ENCODE measurements at regions not wholly inside any gene's neighbourhood (a gene's known extent, or its start where the extent isn't known, plus 50 kb on each side); places are given as distances from the start of the nearest gene placed in this dataset.
A peak's percentile ranks its signal among the peaks of the same experiment; 100 is the strongest.

DNA sequence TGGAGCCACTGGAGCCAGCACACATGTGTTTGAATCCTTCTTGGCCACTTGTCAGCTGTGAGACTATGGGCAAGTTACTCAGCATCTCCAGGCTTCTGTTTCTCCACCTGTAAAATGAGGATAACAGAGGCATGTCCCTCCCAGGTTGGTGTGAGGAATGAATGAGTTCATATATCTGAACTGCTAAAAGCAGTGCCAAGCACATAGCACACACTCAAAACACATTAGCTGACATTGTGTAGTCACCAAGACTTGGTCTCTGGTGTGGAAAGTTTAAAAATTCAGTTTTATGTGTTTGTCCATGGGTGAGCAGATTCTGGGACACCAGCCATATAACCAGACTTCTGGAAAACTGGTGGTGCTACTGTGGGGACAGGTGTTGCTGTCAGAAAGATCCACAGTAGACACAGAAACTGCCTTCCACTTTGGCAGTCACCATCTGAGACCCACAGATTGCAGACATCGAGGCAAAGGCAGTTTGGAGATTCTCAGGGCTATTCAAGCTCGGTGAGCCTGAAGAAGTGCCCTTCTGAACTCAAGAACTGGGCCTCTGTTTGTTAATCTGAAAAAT lies 115.8 kb downstream of the MRPL14 start:
- DNase-seq (ENCODE audit: low read depth) = no peak

DNA sequence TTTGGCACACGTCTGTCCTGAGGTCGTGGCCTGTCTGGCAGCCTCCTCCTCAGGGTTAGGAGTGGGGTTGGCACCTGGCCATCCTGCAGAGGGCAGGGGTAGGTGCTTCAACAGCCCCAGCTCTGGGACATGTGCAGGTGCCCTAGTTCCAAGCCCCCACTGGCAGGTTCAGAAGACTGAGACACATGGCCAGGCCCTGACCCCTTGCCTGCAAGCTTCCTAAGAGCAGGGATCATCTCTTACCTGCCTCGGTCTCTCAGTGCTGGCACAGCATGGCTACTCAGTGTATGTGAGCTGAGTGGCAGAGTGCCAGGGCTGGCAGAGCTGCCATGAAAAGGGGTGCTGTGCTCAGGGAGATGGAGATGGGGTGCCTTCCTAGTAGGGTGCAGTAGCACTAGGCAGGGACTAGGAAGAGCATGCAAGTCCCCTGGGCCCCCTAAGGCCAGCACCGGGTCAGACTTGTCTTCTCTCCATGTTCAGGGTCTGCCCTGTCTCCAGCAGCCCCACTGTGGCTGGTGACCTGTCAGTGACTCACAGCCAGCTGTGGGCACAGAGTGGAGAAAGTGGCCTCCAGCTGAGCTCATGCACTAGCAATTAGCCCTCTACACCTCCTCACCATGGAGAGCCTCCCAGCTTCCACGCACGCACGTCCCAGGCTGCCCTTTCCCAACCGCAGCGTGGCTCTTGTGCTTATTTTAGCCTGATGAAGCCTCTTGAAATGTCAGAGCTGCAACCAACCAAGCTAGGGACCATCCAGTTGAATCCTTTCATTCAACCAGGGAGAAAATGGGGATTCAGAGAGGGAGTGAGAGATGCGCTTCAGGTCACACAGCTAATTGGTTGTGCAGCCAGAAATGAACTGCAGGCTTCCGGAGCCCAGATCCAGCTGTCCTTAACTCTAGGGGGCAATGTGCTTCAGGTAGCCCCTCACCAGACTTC lies 116.6 kb downstream of the MRPL14 start:
- DNase-seq (ENCODE audit: low read depth) = no peak

DNA sequence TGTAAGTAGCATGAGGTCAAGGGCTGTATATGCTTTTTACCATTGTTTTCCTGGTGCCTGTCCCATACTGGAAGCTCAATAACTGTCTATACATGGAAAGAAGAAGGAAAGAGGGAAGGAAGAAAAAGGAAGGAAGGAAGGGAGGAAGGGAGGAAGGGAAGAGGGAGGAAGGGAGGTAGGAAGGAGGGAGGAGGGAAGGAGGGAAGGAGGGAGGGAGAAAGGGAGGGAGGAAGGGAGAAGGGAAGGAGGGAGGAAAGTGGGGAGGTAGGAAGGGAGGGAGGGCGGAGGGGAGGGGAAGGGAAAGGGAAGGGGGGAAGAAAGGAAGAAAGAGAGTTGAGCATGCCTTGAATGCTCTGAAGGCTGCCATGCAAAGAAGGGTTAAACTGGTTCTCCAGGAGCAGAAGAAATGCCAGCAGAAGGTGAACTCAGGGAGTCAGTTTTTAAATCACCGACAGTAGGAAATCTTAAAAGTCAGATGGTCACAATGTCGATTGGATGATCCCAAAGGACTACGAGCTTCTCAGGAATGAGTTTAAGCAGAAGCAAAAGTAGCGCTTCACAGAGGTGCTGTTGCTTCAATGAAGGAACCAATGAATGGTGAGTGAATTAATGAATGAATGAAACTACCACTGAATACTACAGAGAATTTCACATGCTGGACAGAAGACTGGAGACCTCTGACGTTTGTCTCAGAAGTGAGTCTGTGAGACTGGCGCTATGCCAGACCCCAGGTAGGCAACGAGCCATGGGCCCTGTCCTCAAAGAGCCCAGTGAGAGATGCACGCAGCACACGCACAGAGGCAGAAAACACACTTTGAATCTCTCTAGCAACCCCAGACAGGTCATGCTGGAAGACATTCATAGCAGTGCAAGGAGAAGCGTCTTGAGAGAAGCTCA lies 117.6 kb downstream of the MRPL14 start:
- DNase-seq (ENCODE audit: low read depth) = no peak

DNA sequence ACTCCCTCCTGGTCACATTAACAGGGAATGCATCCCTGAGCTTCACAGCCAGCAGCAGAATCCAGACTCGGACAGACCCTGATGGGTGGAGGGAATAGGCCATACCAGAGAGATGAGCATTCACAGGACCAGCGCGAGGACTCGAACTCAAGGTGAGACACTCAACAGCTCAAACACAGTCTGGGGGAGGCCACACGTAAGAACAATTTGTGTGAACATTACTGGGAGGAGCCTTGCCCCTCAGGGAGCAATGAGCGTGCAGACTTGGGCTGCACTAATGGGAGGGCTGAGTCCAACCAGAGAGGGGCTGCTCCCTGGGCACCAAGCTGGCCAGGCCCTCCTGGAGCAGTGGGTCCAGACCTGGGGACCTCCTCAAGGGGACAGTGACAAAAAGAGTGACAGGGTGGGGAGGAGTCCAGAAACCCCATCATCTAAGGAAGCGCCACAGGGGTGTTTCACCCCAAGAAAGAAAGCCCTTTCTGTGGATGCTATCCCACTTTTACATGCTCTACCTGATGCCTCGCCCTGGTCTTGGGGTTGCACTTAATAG lies 118.4 kb downstream of the MRPL14 start:
- DNase-seq (ENCODE audit: low read depth) = no peak

DNA sequence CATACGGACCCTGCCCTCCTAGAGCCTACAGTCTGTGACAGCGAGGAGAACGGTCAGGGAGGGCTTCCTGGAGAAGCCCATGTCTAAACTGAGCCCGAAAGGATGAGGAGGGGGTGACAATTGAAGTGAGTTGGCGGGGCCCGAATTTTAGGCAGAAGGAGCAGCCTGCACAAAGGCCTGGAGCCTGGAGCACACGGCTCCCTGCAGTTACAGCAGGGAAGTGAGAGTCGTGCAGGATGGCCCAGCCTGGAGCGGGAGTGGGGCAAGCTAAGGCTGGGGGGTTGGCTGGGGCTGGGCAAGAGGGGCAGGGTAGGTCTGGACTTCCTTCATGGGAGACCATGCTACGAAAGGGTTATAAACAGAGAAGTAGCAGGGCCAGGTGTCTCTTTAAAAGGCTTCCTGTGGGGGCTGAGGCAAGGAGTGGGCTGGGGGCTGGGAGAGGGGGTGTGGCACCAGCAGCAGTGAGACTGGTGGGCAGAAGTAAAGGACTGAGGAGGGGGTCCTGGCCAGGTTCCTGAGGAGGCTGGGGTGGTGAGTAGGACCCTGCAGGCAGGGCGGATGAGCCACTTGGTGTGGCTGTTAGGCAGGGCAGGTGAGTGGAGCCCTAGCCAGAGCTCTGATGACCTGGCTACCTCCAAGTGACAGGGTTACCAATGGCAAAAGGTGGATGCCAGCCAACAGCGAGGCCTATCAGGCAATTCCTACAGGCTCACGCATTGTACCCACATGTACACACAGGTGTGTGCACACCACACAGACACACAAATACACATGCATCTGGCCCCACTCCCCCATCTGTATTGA lies 119.2 kb downstream of the MRPL14 start:
- no peak for DNase-seq (ENCODE audit: low read depth)

DNA sequence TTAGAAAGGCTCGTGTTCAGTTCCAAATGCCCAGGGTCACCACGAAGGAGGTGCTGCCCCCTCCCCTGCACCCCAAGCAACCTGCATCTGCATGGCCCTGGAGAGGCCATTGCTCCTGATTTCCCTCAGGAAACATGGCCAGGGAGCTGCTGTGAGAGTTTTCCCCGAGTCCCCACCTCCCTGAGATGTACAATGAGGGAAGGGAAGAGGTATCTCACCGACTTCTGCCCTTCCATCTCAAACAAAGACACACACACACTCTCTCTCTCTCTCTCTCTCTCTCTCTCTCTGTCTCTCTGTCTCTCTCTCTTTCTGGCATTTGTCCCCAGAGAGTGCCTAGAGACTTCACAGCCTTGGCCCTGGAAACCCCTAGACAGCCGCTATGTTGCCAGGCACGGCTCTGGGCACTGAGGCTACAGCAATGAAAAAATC lies 120.4 kb downstream of the MRPL14 start:
- DNase-seq (ENCODE audit: low read depth) = no peak

DNA sequence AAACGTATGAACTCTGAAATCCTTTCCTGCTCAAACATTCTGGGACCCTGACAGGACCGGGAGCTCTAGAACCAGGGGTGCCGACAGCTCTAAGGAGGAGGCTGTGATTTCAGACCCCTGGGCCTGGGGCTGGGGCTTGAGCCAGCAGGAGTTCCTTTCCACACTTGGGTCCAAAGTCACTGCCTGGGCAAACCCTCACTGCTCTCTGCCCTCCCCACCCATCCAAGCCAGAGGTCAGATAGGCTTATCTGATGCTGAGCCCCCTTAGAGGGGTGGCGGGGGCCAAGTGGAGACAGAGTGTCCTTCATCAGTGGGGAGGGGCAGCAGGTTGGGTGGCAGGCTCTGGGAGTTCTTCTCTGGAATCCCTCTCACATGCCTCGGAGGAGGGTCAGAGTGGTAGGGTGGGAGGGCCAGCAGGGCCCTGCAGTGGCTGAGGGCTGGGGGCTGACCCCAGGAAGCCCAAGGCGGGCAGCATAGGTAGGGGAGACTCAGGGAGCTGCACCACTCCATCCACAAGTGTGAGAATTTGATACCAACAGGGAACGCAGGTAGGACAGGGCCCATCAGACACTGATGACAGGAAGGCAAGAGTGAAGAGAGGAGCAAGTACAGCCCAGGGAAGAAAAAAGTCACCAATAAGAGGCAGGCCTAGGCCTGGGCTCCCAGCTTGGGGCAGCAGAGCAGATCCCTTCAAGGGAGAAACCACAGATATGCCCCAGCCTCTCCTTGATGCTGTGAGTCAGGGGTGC lies 121.0 kb downstream of the MRPL14 start:
- DNase-seq (ENCODE audit: low read depth) = no peak

DNA sequence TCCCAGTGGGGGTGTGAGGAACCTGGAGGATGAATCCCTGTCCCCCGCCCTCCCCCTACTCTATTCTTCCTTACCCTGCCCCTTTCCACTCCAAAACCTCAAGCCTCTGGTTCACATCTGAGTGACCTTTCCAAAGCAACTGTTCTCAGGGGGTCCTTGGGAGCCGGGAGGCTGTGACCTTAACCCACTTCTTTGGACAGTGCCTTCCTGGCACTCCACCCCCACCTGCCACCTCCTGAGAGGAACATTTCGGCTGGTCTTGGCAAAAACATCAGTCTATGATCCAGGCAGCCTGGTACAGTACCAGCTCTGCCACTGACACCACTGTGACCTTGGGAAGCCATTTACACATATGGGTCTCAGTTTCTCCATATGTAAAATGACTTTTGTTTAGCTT lies 121.7 kb downstream of the MRPL14 start:
- DNase-seq (ENCODE audit: low read depth) = no peak

DNA sequence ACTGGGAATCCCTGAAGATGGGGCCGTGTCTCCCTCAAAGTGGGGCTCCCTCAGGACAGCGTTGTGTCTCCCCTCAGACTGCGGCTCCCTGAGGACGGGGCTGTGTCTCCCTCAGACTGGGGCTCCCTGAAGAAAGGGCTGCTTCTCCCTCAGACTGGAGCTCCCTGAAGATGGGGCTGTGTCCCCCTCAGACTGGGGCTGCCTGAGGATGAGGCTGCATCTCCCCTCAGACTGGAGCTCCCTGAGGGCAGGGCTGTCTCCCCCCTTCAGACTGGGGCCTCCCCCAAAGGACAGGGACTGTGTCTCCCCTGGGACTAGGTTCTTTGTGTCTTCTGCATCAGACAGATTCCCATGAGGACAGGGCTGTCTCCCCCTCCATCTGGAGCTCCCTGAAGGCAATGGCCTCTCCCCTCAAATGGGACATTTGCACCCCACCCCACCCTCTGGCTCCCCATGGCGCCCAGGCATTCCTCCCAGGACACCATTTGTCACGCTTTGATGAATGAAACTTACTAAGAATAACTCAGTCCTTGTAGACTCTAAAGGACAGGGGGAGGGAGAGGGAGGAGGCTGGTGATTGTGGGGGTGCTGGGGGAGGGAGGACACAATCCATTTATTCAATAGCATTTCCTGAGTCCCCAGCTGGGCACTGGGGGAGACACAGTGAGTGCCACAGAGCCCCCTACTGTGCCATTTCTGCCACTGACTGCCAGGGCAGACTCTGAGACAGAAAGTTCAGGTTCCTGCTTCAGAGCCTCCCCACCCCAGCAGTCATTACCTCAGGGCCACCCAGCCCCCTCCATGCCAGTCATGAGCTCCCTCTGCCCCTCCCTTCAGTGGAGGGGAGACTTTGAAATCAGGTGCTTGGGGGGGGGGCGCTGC lies 122.4 kb downstream of the MRPL14 start:
- DNase-seq (ENCODE audit: low read depth) = no peak

DNA sequence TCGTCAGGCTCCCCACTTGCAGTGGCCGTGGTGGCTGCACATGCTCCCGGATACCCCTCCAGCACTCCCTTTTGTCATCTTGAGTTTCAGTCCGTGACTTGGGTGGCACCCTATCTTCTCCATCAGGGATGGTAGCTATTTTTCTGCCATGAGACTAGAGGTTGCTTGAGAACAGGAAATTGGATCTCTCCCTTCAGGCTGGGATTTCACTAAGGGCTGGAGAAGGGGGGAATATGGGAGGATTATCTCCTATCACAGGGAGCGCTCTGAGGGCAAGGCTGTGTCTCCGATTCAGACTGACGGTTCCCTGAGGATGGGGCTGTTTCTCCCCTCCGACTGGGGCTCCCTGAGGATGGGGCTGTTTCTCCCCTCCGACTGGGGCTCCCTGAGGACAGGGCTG lies 123.1 kb downstream of the MRPL14 start:
- no peak for DNase-seq (ENCODE audit: low read depth)

DNA sequence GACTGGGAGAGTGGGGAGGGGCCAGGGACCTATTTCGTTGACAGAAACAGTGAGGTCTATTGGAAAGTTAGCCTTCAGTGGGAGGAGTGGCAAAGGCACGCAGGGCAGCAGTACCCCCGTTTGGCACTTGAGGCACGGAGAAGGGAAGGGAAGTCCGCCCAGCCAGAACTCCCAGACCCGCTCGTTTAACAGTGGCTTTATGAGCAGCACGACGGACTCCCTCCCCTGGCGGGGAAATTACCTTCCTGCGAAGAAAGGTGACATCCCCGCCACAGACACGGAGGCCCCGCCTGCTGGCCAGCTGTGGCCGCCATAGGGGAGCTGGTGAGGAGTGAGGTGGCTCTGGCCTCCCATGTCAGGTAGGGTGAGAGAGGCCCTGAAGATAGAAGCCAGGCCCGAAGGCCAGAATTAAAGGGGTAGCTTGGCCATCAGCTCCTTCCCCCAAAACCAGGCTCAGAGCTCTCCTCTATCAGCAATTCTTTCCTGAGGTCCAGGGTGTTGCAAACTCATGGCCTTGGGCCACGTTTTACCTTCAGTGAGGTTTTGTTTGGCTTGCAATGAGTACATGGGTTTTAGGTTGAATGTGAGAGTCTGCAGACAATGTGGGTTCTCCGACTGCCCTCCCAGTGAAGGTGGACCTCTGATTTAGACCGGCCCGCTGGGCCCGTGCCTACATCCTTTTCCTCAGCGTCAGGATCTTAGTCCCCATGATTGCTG lies 123.7 kb downstream of the MRPL14 start:
- no peak for DNase-seq (ENCODE audit: low read depth)

DNA sequence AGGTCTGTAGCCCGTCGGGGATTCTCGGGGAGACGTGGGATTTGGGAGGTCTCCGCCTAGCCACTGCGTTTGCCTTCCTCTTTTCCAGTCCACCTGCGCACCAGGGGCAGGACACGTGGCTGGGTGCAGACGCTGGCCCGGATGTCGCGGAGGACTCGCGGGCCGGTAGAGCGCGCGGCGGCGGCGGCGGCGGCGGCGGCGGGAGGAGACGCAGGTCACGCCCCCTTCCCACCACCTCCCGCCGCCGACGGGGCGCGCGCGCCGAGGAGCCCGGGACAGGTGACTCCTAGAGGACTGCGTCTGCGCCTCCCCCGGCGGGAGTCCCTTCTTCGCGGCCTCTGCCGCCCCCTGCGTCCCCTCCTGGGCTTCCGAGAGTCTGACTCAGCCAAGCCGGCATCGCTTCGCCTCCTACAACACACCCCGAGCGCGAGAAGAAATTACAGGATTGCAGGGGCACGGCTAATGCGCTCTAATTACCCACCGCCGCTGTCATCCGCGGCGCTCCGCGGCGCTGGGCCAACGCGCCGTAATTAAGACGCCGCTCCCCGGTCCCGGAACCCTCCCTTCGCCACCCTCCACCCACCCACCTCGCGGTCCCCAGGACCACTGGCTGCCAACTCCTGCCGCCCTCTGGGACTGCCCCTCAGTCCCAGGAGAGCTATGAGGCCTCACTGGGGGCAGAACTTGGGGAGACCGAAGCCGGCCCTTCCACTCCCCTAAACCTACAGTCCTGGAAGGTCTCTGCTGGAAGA lies 124.5 kb downstream of the MRPL14 start:
- peak; percentile 22 for DNase-seq (ENCODE audit: low read depth)

DNA sequence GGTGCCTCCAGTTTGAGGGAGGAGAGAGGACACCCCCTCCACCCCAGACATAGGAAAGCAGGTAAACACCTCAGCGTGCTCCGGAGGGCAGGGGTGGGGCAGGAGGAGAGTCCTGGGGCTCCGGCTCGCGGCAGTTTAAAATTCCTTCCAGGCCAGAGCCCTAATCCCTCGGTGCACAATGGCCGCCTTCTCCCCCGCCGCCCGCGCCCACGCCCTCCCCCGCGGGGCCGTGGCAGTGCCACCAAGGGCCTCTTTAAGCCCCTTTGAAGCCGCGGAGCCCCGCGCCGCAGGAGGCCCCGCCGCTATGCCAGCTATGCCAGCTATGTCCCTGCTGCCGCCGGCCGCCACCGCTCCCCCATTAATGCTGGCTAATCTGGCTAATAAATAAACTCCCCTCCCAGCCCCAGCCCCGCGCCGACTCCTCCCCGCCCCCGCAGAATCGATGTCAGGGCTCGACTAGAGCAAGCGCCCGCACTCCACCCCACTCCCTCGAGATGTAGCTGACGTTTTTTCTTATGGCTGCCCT lies 125.1 kb downstream of the MRPL14 start:
- no peak for DNase-seq (ENCODE audit: low read depth)

DNA sequence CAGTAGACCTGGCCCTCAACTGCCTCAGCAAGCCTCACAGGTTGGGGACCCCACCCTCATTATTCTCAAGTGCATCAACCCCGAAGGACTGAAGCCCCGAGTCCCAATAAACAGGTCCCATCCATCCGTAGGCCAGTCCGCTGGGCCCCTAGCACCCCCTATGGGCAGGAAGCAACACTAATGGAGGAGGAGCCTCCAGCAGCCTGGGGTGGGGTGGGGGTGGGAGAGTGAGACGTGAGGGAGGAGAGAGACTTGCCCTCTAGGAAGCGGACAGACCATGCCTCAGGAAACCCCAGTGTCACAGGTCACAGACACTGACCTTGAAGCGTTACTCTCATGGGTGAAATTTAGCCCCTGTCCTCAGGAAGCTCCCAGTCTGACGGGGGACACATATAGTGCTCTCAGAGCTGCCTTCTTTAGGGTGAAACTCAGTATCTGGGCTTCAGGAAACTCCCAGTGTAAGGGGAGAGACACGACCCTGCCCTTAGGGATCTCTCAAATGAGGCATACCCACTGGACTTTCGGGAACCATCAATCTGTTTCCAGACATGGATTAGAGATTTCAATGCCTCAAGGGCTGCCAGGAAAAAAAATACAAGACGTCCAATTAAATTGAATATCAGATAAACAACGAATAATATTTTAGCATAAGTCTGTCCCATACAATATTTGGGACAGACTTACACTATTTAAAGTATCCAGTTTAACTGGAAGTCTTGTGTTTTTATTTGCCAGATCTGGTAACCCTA lies 125.8 kb downstream of the MRPL14 start:
- DNase-seq (ENCODE audit: low read depth) = no peak

DNA sequence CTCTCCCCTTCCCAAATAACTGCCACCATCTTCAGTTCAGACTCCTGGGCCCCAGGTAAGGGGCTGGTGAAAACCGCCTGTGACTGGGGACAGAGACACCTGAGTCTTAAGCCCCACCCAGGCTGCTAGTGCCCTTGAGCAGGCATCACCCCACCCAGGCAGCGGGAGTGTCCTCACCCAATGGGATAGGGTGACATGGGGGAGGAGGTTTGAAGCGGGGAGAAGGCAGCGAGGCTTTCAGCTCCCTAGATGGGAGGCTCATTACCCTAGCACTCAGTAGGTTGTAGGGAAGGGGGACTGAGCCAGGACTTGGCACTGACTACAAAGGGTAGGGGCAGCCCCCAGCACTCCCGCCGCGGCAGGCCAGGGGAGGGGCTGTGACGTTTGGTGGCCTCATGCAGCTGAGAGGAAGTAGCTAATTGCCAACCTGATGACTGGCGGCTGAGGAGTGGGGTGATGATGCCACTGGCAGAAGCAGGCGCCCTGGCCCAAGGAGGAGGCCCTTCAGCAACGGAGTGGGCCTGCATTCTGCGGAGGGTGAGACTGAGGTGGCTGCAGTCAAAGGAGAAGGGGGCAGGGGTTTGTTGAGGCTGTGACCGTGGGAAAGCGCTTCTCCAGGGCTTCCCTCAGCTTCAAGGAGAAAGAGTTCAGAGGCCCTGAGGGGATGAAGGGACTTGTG lies 126.9 kb downstream of the MRPL14 start:
- no peak for DNase-seq (ENCODE audit: low read depth)

DNA sequence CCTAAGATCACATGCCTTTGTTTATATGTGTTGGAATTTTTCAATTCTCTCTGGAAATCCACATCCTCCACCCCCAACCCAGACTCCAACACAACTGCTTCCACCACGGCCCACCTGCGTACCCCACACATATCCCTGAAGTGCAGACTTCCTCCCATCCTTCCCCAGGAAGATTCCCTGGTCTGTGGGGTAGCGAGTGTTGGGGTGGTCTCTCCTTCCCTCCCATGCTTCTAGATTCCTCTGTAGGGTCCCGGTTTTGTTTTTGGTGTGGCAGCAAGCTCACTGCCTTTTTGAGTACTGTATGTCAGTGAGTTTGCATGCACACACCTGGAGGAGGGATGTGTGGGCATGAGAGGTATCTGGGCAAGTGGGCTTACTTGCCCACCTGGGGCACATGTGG lies 127.6 kb downstream of the MRPL14 start:
- DNase-seq (ENCODE audit: low read depth) = no peak
